VCaP (cell line): ENCODE measurements at regions not wholly inside any gene's neighbourhood (a gene's known extent, or its start where the extent isn't known, plus 50 kb on each side); places are given as distances from the start of the nearest gene placed in this dataset.

Experiments
- H3K27ac ChIP-seq: fragments of 450-650 bp; 2 replicates; pipeline ENCODE4 v1.5.1; 2017
- TF ChIP-seq, protein P1 (sequence below): fragments of 450-650 bp; conservative IDR thresholded peaks from 2 replicates; pipeline ENCODE4 v1.5.1; 2017; ENCODE audit warnings: mild to moderate bottlenecking, moderate library complexity

DNA sequence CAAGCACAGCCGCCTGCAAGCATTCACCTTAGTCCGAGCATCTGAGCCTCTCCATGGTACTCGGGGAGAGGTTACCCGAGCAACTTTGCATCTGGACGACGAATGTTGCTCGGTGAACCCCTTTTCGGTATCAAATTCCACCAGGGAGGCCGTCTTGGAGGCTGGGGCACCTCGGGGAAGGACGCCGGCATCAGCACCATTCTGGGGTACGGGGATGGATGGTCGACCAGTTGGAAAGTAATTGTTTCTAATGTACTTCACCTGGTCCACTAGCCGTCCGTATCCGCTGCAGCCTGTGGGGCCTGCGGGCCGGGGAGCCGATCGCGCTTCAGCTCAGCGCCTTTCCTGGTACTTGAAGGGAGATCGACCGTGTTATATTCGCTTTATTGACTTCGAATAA lies 161.7 kb upstream of the RTL1 start:
- H3K27ac ChIP-seq: no peak overlapping the region
- TF ChIP-seq, protein P1, sequence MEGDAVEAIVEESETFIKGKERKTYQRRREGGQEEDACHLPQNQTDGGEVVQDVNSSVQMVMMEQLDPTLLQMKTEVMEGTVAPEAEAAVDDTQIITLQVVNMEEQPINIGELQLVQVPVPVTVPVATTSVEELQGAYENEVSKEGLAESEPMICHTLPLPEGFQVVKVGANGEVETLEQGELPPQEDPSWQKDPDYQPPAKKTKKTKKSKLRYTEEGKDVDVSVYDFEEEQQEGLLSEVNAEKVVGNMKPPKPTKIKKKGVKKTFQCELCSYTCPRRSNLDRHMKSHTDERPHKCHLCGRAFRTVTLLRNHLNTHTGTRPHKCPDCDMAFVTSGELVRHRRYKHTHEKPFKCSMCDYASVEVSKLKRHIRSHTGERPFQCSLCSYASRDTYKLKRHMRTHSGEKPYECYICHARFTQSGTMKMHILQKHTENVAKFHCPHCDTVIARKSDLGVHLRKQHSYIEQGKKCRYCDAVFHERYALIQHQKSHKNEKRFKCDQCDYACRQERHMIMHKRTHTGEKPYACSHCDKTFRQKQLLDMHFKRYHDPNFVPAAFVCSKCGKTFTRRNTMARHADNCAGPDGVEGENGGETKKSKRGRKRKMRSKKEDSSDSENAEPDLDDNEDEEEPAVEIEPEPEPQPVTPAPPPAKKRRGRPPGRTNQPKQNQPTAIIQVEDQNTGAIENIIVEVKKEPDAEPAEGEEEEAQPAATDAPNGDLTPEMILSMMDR: no peak

DNA sequence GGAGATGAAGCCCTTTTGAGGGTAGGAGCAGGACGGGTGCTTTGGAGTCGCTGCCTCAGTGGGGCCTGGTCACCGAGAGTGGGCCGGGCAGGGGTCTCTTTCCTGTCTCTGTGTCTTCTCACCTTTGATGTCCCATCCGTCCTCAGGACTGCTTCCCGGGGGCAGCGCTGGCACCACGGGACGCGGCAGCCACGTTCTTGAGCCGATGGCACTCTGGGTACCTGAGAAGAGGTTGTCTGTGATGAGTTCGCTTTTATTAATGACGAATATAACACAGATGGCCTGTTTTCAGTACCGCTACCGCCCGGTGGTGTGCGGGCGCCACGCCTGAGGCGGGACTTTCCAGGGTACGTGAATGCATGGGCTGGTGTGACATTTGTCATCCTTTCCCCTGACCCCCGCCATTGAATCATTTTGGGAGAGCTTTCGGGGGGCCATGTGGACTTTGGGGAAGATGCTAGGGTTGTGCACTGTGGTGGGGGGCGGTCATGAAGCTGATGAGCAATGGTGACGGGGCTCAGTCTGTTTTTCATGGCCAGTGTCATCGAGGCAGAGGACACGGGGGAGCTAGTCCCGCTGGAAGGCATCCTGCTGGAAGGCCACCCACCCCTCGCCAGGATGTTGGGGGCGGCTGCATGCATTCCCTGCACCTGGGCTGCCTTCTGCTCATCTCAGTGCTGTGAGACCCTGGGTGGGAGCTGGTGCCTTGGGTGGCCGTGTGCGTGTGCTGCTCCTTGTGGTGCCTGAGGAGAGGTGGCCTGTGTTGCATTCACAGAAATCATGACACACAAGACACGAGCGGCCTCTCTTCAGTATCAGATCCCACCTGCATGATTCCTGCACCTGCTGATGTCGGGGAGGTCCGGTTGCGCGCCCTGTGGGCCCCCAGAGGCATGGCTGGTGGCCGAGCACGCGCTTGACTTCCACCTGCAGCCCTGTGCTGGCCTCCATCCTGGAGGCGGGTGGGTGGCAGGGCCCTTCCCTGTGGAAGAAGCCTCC lies 162.5 kb upstream of the RTL1 start:
- no peak overlapping the region for H3K27ac ChIP-seq

DNA sequence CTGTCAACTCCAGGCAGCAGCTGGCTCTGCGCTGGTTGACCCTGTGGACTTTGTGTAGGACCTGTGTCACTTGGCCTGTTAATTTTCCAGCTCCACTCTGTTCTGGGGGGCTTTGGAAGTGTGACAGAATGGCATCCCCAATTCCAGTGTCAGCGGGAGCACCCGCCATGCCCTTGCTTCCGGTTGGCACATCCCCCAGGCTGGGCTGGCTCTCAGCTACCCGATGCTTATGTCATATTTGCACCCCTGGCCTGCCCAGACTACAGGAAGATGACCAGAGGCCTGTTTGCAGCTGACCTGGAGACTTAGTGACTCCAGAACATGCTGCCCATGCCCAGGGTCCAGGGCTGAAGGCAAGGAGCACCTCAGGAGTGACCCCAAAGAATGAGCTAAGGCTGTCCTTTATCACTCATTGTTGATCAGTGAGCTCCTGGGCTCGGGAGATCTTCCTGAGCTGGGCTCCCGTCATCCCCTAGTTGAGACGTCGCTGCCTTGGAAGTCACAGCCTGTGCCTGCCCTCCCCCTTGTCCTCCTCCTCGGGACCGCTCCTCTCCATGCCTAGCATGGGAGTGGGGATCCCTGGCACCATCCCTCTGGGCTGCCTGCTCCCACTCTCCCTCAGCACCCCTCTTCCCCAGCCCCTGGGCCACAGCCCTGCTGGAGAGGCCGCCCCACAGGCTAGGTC lies 163.4 kb upstream of the RTL1 start:
- H3K27ac ChIP-seq: no peak overlapping the region
- TF ChIP-seq, protein P1: no peak

More for the DNA sequence above, 162.5 kb upstream of the RTL1 start:
- TF ChIP-seq, protein P1: no peak

DNA sequence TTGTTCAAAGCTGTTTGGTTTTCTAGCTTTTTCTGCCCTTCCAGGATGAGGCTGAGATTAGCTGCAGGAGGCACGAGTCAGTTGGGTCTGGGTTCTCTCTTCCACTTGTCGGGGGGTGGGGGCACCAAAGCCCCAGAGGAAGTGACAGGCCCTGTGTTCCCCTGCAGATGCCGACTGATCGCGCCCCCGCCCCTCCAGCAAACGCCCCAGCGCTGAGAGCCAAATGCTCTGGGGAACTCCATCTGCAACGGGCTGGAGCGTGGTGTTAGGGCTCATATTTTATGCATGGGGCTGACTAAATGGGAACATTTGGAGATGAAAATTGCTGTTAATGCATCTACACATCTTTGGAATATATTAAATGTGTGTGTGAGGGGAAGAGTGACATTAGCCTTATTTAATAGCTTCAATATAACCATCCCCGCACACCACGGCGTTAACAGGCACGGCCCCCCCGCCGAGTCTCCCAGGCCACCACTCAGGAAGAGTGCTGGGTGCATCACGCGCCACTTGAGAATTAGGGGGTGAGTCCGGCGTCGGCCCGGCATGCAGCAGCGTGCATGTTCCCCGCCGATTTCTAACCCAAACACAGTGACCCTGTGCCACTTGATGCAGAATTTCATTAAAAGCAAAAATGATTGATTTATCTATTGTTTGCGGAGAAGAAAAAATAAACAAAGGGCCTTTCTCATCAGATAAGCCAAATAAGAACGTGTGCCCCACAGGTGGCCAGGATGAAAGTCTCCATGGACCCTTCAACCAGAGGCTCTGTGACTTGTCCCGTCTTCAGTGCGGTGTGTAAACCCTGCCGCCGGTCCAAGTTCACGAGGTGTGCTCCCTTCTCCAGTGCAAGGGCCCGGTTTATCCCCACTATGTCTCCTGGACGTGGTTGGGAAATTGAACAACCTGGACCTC lies 165.0 kb upstream of the RTL1 start:
- H3K27ac ChIP-seq: no peak overlapping the region
- TF ChIP-seq, protein P1: no peak

DNA sequence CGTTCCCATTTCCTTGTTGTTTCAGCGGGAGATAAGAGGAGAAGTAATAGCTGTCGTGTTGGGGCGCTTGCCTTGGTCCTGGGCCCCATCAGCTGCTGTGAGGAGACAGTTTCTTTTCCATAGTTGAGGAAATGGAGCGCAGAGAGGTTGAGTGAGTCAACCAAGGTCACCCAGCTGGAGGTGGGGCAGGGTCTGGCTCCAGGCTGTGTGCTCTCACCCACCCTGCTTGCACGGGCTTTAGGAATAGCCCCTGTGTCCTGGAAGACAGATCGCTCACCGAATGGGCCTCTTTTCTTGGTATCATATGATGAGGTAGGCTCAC lies 165.7 kb upstream of the RTL1 start:
- no peak overlapping the region for H3K27ac ChIP-seq
- TF ChIP-seq, protein P1: no peak

DNA sequence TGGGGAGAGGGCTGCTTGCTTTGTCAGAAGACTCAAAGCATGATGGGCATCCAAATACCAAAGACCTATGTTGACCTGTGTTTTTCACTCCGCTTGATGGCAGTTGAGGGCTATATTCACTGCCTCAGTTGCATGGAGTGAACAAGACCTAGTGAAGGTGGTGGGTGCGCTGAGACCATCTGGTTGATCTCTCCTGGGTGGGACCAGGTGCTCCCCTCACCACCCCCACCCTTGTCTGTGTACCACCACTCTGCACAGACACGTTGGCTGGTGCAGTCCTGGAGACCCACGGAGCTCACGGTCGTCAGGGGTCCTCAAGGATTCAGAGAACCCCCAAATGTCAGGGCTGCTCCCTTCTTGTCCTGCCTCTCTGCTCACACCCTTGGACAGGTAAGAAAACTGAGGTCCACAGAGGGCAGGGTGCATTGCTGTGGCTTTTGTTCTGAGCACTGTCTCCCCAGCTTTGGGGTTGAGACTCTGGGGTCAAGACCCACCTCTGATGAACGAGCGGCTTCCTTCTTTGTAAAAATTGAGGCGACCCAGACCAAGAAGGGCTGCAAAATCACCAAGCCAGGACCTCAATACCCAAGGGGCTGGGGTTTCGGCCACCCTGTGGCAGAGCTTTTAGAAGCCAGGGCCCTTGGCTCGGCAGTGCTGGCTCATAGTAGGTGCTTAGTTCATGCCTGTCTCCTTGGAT lies 166.3 kb upstream of the RTL1 start:
- H3K27ac ChIP-seq: no peak overlapping the region
- TF ChIP-seq, protein P1: no peak
